HG02678 (cell line): ENCODE measurements at regions not wholly inside any gene's neighbourhood (a gene's known extent, or its start where the extent isn't known, plus 50 kb on each side); places are given as distances from the start of the nearest gene placed in this dataset.
"Not testable (repeated sequence)": the region's sequence is repeated elsewhere in the genome, so short reads cannot be mapped to it uniquely, and the experiment has no call there.

Experiments
- ATAC-seq: cut with Tn5 transposase; IDR thresholded peaks from one replicate; pipeline ENCODE4 v1.9.1; 2021; ENCODE audit warnings: mild to moderate bottlenecking, moderate library complexity; ENCODE audit not compliant: unreplicated experiment

DNA sequence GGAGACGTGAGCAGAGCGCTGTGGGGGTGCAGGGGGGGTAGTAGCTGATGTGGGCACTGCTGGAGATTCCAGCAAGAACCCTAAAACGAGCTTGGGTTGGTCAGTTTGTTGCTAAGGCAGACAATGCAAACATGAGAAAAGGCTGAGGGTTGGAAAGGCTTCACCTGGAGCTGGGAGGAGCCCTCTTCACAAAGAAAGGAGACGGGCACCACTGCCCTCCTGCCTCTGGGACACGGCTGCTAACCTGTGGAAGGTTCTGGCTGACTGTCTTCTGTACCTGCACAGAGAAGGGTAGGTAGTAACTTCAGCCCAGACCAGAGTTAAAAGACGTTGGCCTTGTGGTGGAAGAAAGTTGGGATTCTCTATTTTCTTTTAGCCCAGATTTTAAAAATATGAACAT lies 108.7 kb downstream of the SUCLA2 start:
- ATAC-seq: no peak

DNA sequence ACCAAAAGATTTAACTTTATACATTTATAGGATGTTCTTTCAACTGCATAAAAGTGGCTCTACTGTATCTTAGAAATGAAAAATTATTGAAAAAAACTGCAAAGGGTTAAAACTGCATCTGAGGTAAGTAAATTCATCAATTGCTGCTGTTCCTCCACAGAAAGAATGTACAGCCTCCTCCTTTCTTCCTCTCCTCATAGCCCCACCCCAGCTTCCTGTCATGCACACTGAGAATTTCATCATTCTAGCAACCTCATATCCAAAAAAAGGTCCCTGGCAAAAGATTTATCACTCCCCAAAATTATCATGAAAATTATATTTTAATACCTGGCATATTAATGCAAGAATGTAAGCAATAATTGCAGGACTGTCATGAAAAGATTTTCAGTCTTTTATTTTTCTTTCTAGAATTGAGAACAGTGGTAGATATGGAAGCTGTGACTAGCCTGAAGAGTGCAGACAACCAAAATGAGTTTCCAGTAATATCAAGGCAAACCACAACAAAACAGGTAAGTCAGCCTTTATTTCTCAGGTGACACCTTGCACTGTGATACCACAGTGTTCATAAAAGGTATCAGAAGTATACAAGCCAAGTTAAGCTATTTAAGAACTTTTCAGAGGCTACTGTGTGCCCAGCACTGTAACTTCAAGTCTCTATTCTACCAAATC lies 110.8 kb downstream of the SUCLA2 start:
- ATAC-seq: no peak

DNA sequence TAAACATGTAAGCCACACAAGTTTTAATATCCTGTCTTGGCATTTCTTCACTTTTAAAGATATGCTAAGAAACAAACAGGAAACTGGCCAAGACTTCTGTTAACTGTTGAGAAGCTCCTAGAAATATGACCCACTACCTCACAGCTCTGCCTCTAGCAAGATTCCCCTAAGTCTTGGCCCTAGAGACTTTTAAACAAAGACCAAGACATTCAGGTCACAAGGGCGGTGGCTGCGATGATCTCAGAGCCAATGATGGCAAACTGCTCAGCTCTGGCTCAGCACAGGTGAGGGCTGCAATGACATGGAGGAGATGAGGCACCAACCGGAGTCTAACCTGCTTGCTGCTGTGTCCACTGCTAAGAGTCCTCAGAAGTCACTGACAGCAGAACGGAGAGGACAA lies 114.8 kb downstream of the SUCLA2 start:
- ATAC-seq: no peak

DNA sequence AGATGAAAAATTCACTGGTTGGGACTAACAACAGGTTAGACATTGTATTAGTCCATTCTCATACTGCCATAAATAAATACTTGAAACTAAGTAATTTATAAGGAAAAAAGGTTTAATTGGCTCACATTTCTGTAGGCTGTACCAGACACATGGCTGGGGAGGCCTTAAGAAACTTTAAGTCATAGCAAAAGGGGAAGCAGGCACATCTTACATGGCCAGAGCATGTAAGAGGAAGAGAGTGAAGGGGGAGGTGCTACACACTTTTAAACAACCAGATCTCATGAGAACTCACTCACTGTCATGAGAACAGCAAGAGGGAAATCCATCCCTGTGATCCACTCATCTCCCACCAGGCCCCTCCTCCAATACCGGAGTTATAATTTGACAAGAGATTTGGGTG lies 125.9 kb downstream of the SUCLA2 start:
- no peak for ATAC-seq

DNA sequence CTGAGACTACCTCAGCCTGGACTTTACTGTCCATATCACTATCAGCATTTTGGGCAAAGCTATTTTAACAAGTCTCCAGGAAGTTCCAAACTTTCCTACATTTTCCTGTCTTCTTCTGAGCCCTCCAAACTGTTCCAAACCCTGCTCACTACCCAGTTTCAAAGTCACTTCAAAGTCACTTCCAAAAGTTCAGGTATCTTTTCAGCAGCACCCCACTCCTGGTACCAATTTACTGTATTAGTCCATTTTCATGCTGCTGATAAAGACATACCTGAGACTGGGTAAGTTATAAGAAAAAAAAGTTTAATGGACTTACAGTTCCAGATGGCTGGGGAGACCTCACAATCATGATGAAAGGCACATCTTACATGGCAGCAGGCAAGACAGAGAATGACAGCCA lies 127.1 kb downstream of the SUCLA2 start:
- ATAC-seq: not testable (repeated sequence)

DNA sequence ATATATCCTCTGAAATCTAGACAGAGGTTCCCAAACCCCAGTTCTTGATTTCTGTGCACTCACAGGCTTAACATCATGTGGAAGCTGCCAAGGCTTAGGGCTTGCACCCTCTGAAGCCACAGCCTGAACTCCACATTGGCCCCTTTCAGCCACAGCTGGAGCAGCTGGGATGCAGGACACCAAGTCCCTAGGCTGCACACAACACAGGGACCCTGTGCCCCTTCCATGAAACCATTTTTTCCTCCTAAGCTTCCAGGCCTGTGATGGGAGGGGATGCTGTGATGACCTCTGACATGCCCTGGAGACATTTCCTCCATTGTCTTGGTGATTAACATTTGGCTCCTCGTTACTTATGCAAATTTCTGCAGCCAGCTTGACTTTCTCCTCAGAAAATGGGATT lies 127.8 kb downstream of the SUCLA2 start:
- not testable (repeated sequence) for ATAC-seq

DNA sequence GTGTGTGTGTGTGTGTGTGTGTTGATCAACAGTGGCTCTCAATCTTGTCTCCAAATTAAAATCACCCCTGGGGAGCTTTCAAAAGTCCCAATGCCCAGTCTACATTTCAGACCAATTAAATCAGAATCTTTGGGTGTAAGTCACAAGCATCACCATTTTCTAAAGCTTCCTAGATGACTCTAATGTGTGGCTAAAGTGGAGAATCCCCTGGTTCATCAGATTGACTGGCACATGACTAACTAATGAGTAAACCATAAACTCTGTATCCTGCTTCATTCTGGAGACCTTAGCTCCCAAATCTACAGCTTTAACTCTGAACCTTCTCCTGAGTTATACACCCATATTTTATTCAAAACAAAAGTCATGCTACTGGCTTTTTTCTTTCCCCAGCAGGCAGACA lies 131.3 kb downstream of the SUCLA2 start:
- ATAC-seq: no peak

DNA sequence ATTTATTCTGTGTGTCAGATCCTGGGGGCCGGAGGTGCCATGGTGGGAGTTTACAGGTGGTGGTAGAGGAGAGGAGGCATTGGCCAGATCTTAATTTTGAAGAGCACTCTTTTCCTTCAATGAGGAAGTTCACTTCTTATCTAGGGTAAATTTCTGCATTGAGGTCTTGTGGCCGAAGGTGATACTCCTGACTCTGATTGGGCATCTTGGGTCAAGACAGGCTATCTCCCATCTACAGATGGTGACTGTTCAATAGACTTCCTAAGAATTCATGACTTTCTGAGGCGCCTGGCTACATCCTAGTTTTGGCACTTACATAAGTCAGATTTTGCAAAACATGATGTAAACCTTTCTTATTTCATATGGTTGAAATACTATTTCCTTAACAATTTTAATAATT lies 135.2 kb downstream of the SUCLA2 start:
- no peak for ATAC-seq

DNA sequence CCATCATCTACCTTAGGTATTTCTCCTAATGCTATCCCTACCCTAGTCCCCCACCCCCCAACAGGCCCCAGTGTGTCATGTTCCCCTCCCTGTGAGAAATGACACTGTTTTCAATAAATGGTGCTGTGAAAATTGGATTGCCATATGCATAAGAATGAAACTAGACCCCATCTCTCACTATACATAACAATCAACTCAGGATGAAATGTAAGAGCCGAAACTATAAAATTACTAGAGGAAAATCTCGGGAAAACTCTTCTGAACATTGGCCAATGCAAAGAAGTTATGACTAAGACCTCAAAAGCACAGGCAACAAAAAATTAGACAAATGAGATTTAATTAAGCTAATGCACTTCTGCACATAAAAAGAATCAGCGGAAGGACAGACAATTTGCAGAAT lies 138.2 kb downstream of the SUCLA2 start:
- ATAC-seq: no peak

DNA sequence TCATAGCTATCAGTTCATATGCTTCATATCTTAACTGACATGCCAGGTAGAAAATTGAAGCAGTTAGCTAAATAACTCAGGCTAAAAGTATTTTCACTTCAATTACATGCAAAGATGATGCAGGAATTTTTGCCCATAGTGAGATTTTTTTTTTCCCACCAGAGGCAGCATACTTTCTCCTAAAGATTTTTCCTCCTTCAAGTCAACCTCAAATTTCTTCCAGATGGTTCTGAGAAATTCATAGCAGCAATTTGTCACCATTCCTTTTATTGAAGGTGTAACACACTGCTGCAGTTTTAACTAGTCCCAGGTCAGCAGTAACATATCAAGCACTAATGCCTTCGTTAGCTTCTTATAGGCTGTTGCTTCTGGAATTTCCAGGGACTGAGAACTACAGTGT lies 141.9 kb downstream of the SUCLA2 start:
- no peak for ATAC-seq

DNA sequence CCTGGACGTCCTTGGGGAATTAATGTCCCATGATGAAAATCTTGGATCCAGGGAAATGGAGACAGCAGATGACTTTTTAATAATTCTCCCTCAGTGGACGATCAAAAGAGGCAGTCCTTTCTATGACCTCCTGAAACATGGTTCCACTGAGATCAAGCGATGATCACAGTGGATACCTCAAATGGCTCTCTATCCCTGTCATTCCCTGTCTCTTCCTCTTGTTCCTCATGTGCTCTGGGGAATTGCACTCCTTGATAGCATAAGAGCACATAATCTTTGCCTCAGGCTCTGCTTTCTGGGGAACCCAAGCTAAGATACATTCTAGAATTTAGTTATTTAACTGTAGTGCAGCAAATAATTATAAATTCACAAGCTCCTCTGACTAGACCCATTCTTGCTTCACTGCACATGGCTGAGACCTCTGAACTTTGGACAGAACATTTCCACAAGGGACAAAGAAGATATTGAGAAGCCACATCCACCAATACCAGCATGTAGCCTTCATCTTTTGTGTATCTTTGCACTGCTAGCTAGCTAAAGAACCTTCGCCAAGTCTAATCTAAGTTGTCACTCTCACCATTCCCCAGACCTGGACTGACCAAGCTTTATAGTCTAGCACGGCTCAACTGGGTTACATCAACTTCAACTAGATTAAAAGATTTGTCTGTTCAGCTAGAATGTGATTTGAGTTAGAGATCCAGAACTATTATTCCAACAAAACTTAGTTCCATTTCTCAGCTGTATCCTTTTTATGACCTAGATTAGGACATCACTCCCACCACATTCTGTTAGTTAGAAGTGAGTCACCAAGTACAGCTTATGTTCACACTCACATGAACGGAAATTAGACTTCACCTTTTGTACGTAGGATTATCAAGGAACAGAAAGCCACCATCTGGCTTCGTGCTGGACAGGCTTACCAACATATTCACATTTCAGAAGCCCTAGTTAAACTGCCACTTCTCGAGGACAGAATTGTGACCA lies 142.7 kb downstream of the SUCLA2 start:
- no peak for ATAC-seq

DNA sequence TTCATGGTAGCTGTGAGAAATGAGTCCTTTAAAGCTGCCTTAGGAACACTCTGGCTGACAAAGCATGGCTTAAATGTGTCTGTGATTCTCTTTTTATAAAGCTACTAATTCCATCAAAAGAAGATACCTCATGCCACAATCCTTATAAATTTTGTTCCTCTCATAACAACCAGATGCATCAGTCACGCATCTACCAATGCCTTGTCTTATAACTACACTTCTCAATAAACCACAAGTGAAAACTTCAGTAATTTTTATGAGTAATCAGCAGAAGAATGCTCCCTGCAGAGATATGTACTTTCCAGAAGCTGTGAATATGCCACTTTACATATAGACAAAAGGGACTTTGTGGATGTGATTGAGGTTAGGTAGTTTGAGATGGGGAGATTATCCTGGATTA lies 147.8 kb downstream of the SUCLA2 start:
- no peak for ATAC-seq

DNA sequence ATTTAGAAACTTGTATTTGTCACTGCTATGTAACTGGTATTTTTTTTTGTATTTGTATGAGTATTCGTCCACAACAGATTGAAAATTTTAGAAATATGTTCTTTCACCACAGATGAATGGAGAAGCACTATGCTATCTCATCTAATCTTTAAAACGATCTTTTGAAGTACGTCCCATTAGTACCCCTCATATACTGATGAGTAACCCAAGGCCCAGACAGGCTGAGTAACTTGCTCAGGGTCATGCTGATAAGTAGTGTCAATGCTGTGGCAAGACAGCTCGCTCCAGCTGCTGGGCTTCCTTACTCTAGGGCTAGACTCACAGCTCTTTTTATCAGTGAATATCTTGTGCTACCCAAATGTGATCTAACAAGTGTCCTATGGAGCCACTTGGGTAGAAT lies 154.2 kb downstream of the SUCLA2 start:
- no peak for ATAC-seq

DNA sequence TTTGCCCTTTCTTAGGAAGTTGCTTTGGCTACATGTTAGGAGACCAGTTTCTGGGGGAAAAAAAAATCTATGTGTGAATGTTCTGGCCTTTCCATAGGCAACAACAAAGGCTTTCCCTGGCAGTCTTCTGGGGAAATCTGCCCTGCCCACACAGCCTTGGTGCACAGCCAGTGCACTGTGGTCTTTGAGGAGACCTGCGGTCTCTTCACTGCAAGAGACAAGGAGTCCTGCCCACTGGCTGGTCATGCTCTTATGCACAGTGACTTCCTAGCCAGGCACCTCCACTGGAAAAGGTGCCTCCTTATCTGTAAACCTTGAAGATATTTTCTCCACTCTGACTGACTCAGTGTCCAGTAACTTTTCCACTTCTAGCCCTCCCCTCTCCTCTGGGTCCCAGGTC lies 155.1 kb downstream of the SUCLA2 start:
- ATAC-seq: no peak

DNA sequence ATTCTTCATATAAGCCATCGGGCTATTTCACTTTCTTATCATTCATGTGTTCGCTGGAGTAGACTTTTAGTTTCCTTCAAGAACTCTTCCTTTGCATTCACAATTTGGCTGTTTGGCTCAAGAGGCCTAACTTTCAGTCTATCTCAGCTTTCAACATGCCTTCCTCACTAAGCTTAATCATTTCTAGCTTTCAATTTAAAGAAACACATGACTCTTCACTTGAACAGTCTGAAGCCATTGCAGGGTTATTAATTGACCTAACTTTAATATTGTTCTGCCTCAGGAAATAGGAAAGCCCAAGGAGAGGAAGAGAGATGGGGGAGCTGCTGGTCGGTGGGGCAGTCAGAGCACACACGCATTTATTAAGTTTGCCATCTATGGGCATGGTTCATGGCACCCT lies 158.1 kb downstream of the SUCLA2 start:
- peak; percentile 81 for ATAC-seq

DNA sequence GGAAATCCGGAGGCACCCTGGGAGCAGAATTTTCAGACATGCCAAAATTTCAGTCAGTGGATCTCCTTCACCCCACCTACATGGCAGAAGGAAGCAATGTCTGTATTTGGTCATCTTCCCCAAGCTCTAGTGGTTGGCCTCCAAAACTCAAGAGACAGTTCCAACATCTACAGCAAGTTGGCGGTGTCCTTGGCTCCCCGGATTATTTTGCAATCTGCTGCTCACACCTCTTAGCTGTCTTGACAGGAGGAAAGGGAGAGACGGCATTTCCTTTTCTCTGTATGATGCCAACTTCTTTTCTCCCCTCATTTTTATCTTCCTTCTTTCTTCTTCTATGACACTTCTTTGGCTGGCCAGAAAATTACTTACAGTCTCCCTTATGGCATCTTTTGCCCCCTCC lies 159.9 kb downstream of the SUCLA2 start:
- no peak for ATAC-seq

DNA sequence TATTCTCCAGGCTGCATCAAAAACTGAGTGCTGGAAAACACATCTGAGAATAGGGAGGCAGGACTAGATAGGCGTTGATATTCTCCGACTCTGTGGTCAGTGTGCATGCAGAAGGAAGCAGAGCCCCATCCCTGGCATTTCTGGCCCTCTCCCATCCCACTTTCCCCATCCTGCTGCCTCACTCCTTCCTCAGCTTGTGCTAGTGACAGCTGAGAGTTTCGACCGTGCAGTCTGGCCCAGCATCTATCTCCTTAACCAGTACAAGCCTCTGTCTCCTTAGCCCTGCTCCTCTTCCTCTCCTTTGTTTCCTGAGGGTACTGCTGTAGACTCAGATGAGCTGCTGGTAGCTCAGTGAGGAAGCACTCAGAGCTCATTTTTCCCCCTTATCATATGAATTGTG lies 163.2 kb downstream of the SUCLA2 start:
- ATAC-seq: no peak

DNA sequence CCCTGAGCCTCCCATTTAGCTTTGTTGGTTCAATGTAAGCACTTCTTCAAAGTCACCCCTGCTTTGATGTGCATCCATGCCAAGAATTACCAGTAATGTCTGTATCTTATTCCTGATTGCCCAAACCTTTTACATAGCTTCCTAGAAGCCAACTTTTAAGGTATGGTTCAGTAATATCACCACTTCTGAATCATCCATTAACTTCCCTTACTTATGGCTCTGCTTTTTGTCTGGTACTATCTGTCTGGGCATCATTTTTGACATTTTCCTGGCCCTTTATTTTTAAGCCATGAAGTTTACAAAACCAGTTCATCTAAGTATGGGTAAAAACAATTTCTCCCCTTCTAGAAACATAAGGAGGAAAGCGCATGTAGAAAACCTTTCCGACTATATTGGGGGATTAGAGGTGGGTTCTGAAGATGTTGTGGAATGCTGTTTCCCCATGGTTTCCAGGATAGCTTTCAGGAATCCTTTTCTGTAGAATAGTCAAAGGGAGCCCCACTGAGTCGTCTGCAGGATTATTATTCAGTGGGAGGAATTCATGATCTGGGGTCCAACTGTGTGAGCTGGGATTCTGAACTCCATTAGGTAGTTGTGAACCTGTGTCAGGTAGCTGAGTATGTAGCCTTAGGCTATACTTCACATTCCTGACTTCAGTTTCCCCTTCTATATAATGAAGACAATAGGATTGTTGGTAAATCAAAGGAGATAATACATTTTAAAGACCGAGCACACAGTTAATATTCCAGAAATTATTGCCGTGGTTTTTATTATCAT lies 163.8 kb downstream of the SUCLA2 start:
- no peak for ATAC-seq

DNA sequence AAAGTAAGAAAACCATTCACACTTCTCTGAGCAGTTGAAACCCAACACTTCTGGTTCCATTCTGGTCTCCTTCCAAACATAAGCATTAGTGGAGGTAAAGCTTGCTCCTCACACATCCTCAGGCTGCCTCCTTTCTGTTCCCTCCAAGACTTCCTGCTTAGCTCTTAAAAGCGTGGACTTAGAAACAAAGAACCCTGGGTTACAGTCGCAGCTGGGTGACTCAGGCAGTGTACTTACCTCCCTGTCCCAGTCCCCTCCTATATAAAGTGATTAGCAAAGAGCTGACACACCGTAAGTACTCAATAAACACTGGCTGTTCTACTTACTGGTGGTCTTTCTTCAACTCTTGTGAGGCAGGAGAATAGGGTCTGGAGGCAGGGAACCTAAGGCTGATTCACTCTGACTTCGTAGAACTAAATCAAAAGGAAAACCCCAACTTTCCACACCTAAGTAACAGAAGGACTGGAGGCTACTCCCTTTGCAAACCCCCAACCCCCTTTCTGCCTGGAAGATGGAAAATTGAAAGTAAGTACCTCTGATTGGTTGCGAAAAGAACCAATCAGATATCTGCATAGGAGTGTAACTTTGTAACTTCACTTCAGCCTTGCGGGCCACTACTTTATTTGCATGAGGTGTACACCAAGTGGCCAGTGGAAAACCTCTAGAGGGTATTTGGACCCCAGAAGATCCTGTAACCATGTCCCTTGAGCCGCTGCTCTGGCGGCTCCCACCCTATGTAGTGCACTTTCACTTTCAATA lies 165.4 kb downstream of the SUCLA2 start:
- ATAC-seq: no peak

DNA sequence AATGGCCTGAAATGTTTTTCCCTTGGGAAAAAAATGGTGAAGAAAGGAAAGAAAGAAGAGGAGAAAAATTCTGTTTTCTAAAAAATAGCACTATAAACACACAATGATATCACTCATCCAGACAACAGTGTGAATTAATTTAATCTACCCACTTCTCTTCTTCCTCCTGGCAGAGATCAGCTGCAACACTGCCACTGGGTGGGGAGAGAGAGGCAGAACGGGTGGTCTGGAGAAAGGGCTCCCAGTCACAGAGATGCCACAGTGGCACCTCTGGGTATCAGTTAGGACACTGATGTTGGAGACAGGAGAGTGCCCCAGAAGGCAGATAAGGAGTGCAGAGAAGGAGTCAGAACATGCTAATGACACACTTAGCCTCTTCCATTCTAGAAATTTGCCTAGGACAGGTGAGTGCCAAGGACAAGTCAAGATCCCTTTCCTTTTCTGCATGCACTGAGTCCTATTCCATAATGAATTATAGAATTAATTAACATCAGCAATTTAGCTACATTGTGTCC lies 168.6 kb downstream of the SUCLA2 start:
- ATAC-seq: no peak

DNA sequence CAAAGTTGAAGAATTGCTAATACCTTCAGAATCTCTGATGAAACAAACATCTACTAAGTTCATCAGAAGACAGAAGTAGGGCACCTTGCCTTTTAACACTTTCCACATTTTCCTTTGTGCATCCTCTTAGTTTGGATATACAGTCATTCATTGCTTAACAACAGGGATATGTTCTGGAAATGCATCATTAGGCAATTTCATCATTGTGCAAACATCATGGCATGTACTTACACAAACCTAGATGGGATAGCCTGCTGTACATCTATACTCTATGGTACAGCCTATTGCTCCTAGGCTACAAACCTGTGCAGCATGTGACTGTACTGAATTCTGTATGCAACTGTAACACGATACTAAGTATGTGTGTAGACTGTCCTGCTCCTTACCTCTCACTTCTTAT lies 169.8 kb downstream of the SUCLA2 start:
- ATAC-seq: no peak
